Nephron progenitor cell (in vitro differentiated cells): ENCODE measurements at regions not wholly inside any gene's neighbourhood (a gene's known extent, or its start where the extent isn't known, plus 50 kb on each side); places are given as distances from the start of the nearest gene placed in this dataset.

Experiments
- DNase-seq: peaks from one replicate; pipeline ENCODE4 v3.0.0; 2021
- H3K27ac Mint-ChIP-seq: 2 replicates; pipeline ENCODE4 v1.8.0; 2021; ENCODE audit warnings: mild to moderate bottlenecking, moderate library complexity, mixed read lengths
- H3K27me3 Mint-ChIP-seq: 2 replicates; pipeline ENCODE4 v1.8.0; 2021; ENCODE audit warnings: mild to moderate bottlenecking, low read depth, mixed read lengths; ENCODE audit not compliant: poor library complexity
- H3K36me3 Mint-ChIP-seq: 2 replicates; pipeline ENCODE4 v1.8.0; 2021; ENCODE audit warnings: low read depth, mixed read lengths
- H3K4me1 Mint-ChIP-seq: 2 replicates; pipeline ENCODE4 v1.8.0; 2021; ENCODE audit warnings: mixed read lengths
- H3K4me3 Mint-ChIP-seq: 2 replicates; pipeline ENCODE4 v1.8.0; 2021; ENCODE audit warnings: mild to moderate bottlenecking, moderate library complexity, mixed read lengths
- H3K9me3 Mint-ChIP-seq: 2 replicates; pipeline ENCODE4 v1.8.0; 2021; ENCODE audit warnings: mild to moderate bottlenecking, moderate library complexity, mixed read lengths
- TF ChIP-seq, protein P1 (sequence below): fragments of 200-600 bp; sonication (generic); IDR thresholded peaks from 2 replicates; pipeline ENCODE4 v1.5.0; 2021; ENCODE audit warnings: antibody characterized with exemption

DNA sequence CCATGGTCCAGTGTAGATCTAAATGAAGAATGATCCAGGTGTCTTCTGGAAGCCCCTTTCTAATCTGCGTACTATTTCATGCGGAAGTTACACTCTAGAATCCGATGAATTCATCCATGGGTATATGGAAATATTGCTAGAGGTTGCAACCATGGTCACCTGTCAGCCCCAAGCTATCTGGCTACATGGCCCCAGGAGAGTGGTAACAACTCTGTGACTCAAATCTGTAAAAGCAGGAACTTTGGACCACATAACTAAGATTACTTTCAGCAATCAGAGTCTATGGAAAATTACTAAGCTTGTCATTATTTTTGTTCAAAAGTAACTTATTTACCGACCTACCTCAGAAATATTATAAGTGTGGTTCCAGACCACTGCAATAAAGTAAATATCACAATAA, 150.6 kb upstream of the MED14 start:
- no peak for DNase-seq
- no peaks in the 10 kb centered on the region for H3K36me3 Mint-ChIP-seq
- peaks cover 3% of the 10 kb centered on the region for H3K27me3 Mint-ChIP-seq
- no peak overlapping the region for H3K27ac Mint-ChIP-seq
- TF ChIP-seq, protein P1, sequence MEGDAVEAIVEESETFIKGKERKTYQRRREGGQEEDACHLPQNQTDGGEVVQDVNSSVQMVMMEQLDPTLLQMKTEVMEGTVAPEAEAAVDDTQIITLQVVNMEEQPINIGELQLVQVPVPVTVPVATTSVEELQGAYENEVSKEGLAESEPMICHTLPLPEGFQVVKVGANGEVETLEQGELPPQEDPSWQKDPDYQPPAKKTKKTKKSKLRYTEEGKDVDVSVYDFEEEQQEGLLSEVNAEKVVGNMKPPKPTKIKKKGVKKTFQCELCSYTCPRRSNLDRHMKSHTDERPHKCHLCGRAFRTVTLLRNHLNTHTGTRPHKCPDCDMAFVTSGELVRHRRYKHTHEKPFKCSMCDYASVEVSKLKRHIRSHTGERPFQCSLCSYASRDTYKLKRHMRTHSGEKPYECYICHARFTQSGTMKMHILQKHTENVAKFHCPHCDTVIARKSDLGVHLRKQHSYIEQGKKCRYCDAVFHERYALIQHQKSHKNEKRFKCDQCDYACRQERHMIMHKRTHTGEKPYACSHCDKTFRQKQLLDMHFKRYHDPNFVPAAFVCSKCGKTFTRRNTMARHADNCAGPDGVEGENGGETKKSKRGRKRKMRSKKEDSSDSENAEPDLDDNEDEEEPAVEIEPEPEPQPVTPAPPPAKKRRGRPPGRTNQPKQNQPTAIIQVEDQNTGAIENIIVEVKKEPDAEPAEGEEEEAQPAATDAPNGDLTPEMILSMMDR = no peak
- peaks cover 23% of the 10 kb centered on the region for H3K9me3 Mint-ChIP-seq
- H3K4me1 Mint-ChIP-seq = no peaks in the 10 kb centered on the region
- no peak overlapping the region for H3K4me3 Mint-ChIP-seq

- H3K27me3 Mint-ChIP-seq = peaks cover 6% of the 10 kb centered on the region
- H3K27ac Mint-ChIP-seq = no peak overlapping the region
- DNase-seq = no peak
- peaks cover 32% of the 10 kb centered on the region for H3K9me3 Mint-ChIP-seq
- no peaks in the 10 kb centered on the region for H3K36me3 Mint-ChIP-seq
- H3K4me1 Mint-ChIP-seq = no peaks in the 10 kb centered on the region
- TF ChIP-seq, protein P1 = no peak
- no peak overlapping the region for H3K4me3 Mint-ChIP-seq
These were observed 152.1 kb upstream of the MED14 start for GRCh38 chrX:40887476-40887875.

DNA sequence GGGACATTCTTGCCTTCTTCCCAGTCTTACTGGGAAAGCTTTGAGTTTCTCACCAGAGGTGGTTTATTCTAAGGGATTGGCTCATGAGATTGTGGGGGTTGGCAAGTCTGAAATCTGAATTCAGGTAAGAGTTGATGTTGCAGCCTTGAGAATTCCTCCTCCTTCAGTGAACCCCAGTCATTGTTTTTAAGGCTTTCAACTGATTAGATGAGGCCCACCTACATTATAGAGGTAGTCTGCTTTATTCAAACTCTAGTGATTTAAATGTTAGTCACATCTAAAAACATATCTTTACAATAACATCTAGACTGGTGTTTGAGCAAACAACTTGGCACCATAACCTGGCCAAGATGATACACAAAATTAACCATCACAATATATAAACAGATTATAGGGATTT, 156.5 kb upstream of the MED14 start:
- Mint-ChIP-seq H3K36me3 (no peaks in the 10 kb centered on the region), H3K4me1 (no peaks in the 10 kb centered on the region), H3K27me3 (peaks cover 4% of the 10 kb centered on the region), H3K4me3 (no peak overlapping the region), H3K27ac (no peak overlapping the region), H3K9me3 (peaks cover 32% of the 10 kb centered on the region)
- TF ChIP-seq, protein P1 = no peak
- DNase-seq = no peak

DNA sequence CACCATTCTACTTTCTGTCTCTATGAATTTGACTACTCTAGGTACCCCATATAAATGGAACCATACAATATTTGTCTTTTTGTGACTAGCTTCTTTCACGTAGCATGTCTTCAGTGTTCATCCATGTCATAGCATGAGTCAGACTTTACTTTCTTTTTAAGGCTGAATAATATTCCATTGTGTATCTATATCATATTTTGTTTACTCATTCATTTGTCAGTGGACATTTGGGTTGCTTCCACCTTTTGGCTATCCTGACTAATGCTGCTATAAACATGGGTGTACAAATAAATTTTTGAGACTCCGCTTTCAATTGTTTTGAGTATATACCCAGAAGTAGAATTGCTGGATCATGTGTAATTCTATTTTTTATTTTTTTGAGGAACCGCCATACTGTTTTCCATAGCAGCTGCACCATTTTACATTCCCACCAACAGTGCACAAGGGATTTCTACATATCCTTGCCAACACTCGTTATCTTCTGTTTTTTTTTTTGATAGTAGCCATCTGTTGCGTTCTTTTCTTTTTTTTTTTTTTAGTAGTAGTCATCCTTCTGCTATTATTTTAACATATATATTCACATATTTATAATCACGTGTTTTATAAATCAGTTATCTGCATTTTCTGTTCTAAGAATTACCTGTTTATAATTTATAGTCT, 158.0 kb upstream of the MED14 start:
- Mint-ChIP-seq H3K4me3 (no peak overlapping the region), H3K4me1 (peaks cover 12% of the 10 kb centered on the region), H3K36me3 (no peaks in the 10 kb centered on the region), H3K9me3 (peaks cover 34% of the 10 kb centered on the region), H3K27me3 (peaks cover 4% of the 10 kb centered on the region), H3K27ac (no peak overlapping the region)
- TF ChIP-seq, protein P1 = no peak
- DNase-seq = no peak

- H3K4me3 Mint-ChIP-seq = no peak overlapping the region
- no peak for DNase-seq
These were observed 159.9 kb upstream of the MED14 start for GRCh38 chrX:40895246-40895645.

More at GRCh38 chrX:40895246-40895645, 159.9 kb upstream of the MED14 start:
- no peaks in the 10 kb centered on the region for H3K36me3 Mint-ChIP-seq
- H3K27ac Mint-ChIP-seq = no peak overlapping the region
- TF ChIP-seq, protein P1 = no peak
- peaks cover 16% of the 10 kb centered on the region for H3K4me1 Mint-ChIP-seq
- peaks cover 4% of the 10 kb centered on the region for H3K27me3 Mint-ChIP-seq
- H3K9me3 Mint-ChIP-seq = peaks cover 34% of the 10 kb centered on the region
